Dermis blood vessel endothelial cell (primary cell): ENCODE measurements at regions not wholly inside any gene's neighbourhood (a gene's known extent, or its start where the extent isn't known, plus 50 kb on each side); places are given as distances from the start of the nearest gene placed in this dataset.
A peak's percentile ranks its signal among the peaks of the same experiment; 100 is the strongest.
"Not testable (repeated sequence)": the region's sequence is repeated elsewhere in the genome, so short reads cannot be mapped to it uniquely, and the experiment has no call there.

Experiments used
- DNase-seq: peaks from one replicate; pipeline ENCODE4 v3.0.0; 2010

GRCh38 chr12:69028941-69029729, 96.2 kb upstream of the CPM start:
- DNase-seq, result no peak

GRCh38 chr12:69030321-69030720, 97.3 kb upstream of the CPM start:
- no peak for DNase-seq

- DNase-seq, result no peak
These were observed 103.6 kb upstream of the CPM start for GRCh38 chr12:69036533-69036932.

- no peak for DNase-seq
These were observed 104.0 kb upstream of the CPM start for GRCh38 chr12:69036999-69037398.

GRCh38 chr12:69039911-69040310, 106.9 kb upstream of the CPM start:
- no peak for DNase-seq

- DNase-seq, result no peak
These were observed 109.6 kb upstream of the CPM start for GRCh38 chr12:69042557-69042956.

GRCh38 chr12:69042970-69043369, 110.0 kb upstream of the CPM start:
- no peak for DNase-seq

- no peak for DNase-seq
These were observed 111.9 kb upstream of the CPM start for GRCh38 chr12:69044887-69045286.

- DNase-seq, result no peak
These were observed 112.5 kb upstream of the CPM start for GRCh38 chr12:69045430-69045829.

- DNase-seq, result no peak
These were observed 113.4 kb upstream of the CPM start for GRCh38 chr12:69046363-69046762.

GRCh38 chr12:69046920-69047319, 113.9 kb upstream of the CPM start:
- DNase-seq, result no peak

GRCh38 chr12:69047990-69048389, 115.0 kb upstream of the CPM start:
- no peak for DNase-seq

GRCh38 chr12:69049855-69050254, 116.9 kb upstream of the CPM start:
- not testable (repeated sequence) for DNase-seq

GRCh38 chr12:69052613-69053408, 119.8 kb upstream of the CPM start:
- peak; percentile 33 for DNase-seq

GRCh38 chr12:69054343-69055056, 121.5 kb upstream of the CPM start:
- DNase-seq, result no peak

- no peak for DNase-seq
These were observed 122.3 kb upstream of the CPM start for GRCh38 chr12:69055280-69055679.

- no peak for DNase-seq
These were observed 122.7 kb upstream of the CPM start for GRCh38 chr12:69055706-69056105.

- DNase-seq, result no peak
These were observed 124.0 kb upstream of the CPM start for GRCh38 chr12:69056743-69057515.

- no peak for DNase-seq
These were observed 124.8 kb upstream of the CPM start for GRCh38 chr12:69057742-69058141.

GRCh38 chr12:69059465-69060457, 126.8 kb upstream of the CPM start:
- DNase-seq, result peak; percentile 62

- no peak for DNase-seq
These were observed 128.6 kb upstream of the CPM start for GRCh38 chr12:69061574-69061973.
